Non-pigmented ciliary epithelial cell (primary cell): ENCODE measurements at regions not wholly inside any gene's neighbourhood (a gene's known extent, or its start where the extent isn't known, plus 50 kb on each side); places are given as distances from the start of the nearest gene placed in this dataset.

Experiments used
- DNase-seq: peaks from one replicate; pipeline ENCODE4 v3.0.0-alpha.2; 2010; ENCODE audit warnings: low read depth

- DNase-seq = no peak
Measured at GRCh38 chrX:107502316-107502715, 52.9 kb downstream of the FRMPD3 start.

GRCh38 chrX:107504006-107504405 is 54.6 kb downstream of the FRMPD3 start:
- DNase-seq = no peak

- no peak for DNase-seq
Measured at GRCh38 chrX:107505223-107505622, 55.8 kb downstream of the FRMPD3 start.

GRCh38 chrX:107506596-107507031 is 57.2 kb downstream of the FRMPD3 start:
- no peak for DNase-seq

- no peak for DNase-seq
Measured at GRCh38 chrX:107507093-107507743, 57.8 kb downstream of the FRMPD3 start.

- no peak for DNase-seq
Measured at GRCh38 chrX:107507744-107508117, 58.3 kb downstream of the FRMPD3 start.

- no peak for DNase-seq
Measured at GRCh38 chrX:107508925-107509324, 59.5 kb downstream of the FRMPD3 start.

GRCh38 chrX:107514944-107515343 is 65.5 kb downstream of the FRMPD3 start:
- DNase-seq = no peak

GRCh38 chrX:107521877-107522586 is 72.6 kb downstream of the FRMPD3 start:
- DNase-seq = no peak

GRCh38 chrX:107522901-107523300 is 73.4 kb downstream of the FRMPD3 start:
- no peak for DNase-seq

GRCh38 chrX:107526141-107526540 is 76.7 kb downstream of the FRMPD3 start:
- no peak for DNase-seq

GRCh38 chrX:107530141-107530540 is 80.7 kb downstream of the FRMPD3 start:
- DNase-seq = no peak

GRCh38 chrX:107537815-107538214 is 88.4 kb downstream of the FRMPD3 start:
- no peak for DNase-seq

GRCh38 chrX:107541244-107541643 is 87.1 kb upstream of the PRPS1 start:
- DNase-seq = no peak

GRCh38 chrX:107542040-107542439 is 86.3 kb upstream of the PRPS1 start:
- no peak for DNase-seq

GRCh38 chrX:107542500-107542899 is 85.8 kb upstream of the PRPS1 start:
- DNase-seq = no peak

GRCh38 chrX:107547621-107548020 is 80.7 kb upstream of the PRPS1 start:
- no peak for DNase-seq

- DNase-seq = no peak
Measured at GRCh38 chrX:107548775-107549174, 79.5 kb upstream of the PRPS1 start.

- DNase-seq = no peak
Measured at GRCh38 chrX:107549504-107549903, 78.8 kb upstream of the PRPS1 start.

- DNase-seq = no peak
Measured at GRCh38 chrX:107551546-107551945, 76.8 kb upstream of the PRPS1 start.

GRCh38 chrX:107552930-107553329 is 75.4 kb upstream of the PRPS1 start:
- DNase-seq = no peak

- DNase-seq = no peak
Measured at GRCh38 chrX:107556967-107557366, 71.3 kb upstream of the PRPS1 start.

- no peak for DNase-seq
Measured at GRCh38 chrX:107559506-107559905, 68.8 kb upstream of the PRPS1 start.

- no peak for DNase-seq
Measured at GRCh38 chrX:107560041-107560440, 68.3 kb upstream of the PRPS1 start.
